NAMALWA (cell line): ENCODE measurements at regions not wholly inside any gene's neighbourhood (a gene's known extent, or its start where the extent isn't known, plus 50 kb on each side); places are given as distances from the start of the nearest gene placed in this dataset.
"Not testable (repeated sequence)": the region's sequence is repeated elsewhere in the genome, so short reads cannot be mapped to it uniquely, and the experiment has no call there.

Experiments used
- DNase-seq: peaks from one replicate; pipeline ENCODE4 v3.0.0-alpha.2; 2015; ENCODE audit warnings: low spot score

GRCh38 chr14:85317491-85318021, 212.4 kb upstream of the FLRT2 start:
- no peak for DNase-seq

GRCh38 chr14:85319101-85319500, 210.8 kb upstream of the FLRT2 start:
- DNase-seq = no peak

GRCh38 chr14:85319998-85320630, 209.8 kb upstream of the FLRT2 start:
- no peak for DNase-seq

GRCh38 chr14:85325134-85326017, 204.6 kb upstream of the FLRT2 start:
- no peak for DNase-seq

- no peak for DNase-seq
Observed at GRCh38 chr14:85332401-85332800, 197.5 kb upstream of the FLRT2 start.

- no peak for DNase-seq
Observed at GRCh38 chr14:85333313-85333712, 196.6 kb upstream of the FLRT2 start.

GRCh38 chr14:85333841-85334240, 196.1 kb upstream of the FLRT2 start:
- no peak for DNase-seq

GRCh38 chr14:85334316-85334715, 195.6 kb upstream of the FLRT2 start:
- no peak for DNase-seq

GRCh38 chr14:85336257-85336656, 193.7 kb upstream of the FLRT2 start:
- no peak for DNase-seq

GRCh38 chr14:85336817-85337216, 193.1 kb upstream of the FLRT2 start:
- DNase-seq = no peak

GRCh38 chr14:85338895-85339294, 191.0 kb upstream of the FLRT2 start:
- no peak for DNase-seq

GRCh38 chr14:85342858-85343607, 186.9 kb upstream of the FLRT2 start:
- no peak for DNase-seq

GRCh38 chr14:85344171-85344570, 185.8 kb upstream of the FLRT2 start:
- no peak for DNase-seq

- no peak for DNase-seq
Observed at GRCh38 chr14:85344847-85345570, 184.9 kb upstream of the FLRT2 start.

GRCh38 chr14:85350667-85351066, 179.3 kb upstream of the FLRT2 start:
- no peak for DNase-seq

- DNase-seq = not testable (repeated sequence)
Observed at GRCh38 chr14:85352588-85352987, 177.4 kb upstream of the FLRT2 start.

GRCh38 chr14:85357120-85357519, 172.8 kb upstream of the FLRT2 start:
- DNase-seq = no peak

- no peak for DNase-seq
Observed at GRCh38 chr14:85358136-85358785, 171.7 kb upstream of the FLRT2 start.

GRCh38 chr14:85359505-85359904, 170.4 kb upstream of the FLRT2 start:
- DNase-seq = no peak

GRCh38 chr14:85363358-85363757, 166.6 kb upstream of the FLRT2 start:
- DNase-seq = no peak

GRCh38 chr14:85366226-85366625, 163.7 kb upstream of the FLRT2 start:
- no peak for DNase-seq
